ENCODE measurements at regions not wholly inside any gene's neighbourhood (a gene's known extent, or its start where the extent isn't known, plus 50 kb on each side); places are given as distances from the start of the nearest gene placed in this dataset.

GRCh38 chr14:106840991-106841390 lies 1314.6 kb downstream of the TMEM121 start:
- TF ChIP-seq CTCF (IDR thresholded peaks at IDR 0.05) (no peak), POLR2A (IDR thresholded peaks at IDR 0.05) (no peak), POLR2AphosphoS5 (IDR thresholded peaks at IDR 0.05) (no peak), EP300 (IDR thresholded peaks at IDR 0.05) (no peak)

All from stomach (tissue), 4 donors.